Right lobe of liver (tissue), 4 donors: ENCODE measurements at regions not wholly inside any gene's neighbourhood (a gene's known extent, or its start where the extent isn't known, plus 50 kb on each side); places are given as distances from the start of the nearest gene placed in this dataset.

Experiments used
- CTCF ChIP-seq, 4 donors: fragments of 200-600 bp in 3 of 4; fragments of 450-650 bp in 1 of 4; IDR thresholded peaks; one replicate each; pipeline versions ENCODE4 v1.5.1 to v1.8.0; 2016 to 2022; ENCODE audit warnings: antibody characterized with exemption in 4 of 4, mild to moderate bottlenecking in 2 of 4
- POLR2A ChIP-seq: fragments of 450-650 bp; IDR thresholded peaks from one replicate; pipeline ENCODE4 v1.6.1; 2017; ENCODE audit warnings: antibody characterized with exemption, mild to moderate bottlenecking
- donor health status: DM: no; HTN: no; CAD: no.
- donor health status: DM: no; HTN: no; CAD: no.
- donor health status: DM: no; HTN: yes; CAD: no.

GRCh38 chr3:20692675-20693074 is 506.7 kb upstream of the SGO1 start:
- TF ChIP-seq POLR2A (no peak), CTCF (IDR thresholded peaks at IDR 0.05) (no peak)
